ENCODE measurements at regions not wholly inside any gene's neighbourhood (a gene's known extent, or its start where the extent isn't known, plus 50 kb on each side); places are given as distances from the start of the nearest gene placed in this dataset.
"Not testable (repeated sequence)": the region's sequence is repeated elsewhere in the genome, so short reads cannot be mapped to it uniquely, and the experiment has no call there.

DNA sequence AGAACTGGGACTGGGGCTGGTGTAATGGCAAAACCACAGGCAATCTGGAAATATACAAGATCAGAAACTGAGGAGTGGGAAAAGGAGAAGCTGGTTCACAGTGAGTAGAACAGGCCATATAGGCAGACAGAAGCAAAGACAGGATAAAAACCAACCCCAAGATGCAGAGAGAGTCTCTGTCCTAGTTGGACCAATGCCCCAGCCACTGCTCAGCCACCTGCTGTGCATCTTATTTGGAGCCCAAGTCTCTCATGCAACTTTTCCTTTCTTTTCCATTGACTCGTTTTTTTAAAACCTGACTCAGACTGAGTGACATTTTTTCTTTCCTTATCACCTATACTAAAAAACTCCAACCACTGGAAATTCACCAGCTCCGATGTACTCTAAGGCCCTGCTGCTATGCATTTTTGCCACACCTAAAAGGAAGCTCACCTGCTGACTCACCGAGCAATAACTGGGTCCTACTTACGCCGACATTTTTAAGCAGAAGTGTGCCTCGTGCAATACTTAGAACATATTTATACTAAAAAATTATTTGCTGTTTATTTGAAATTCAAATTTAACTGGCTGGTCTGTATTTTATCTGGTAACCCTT, 100.8 kb upstream of the XYLT1 start:
- no peak for DNase-seq

DNA sequence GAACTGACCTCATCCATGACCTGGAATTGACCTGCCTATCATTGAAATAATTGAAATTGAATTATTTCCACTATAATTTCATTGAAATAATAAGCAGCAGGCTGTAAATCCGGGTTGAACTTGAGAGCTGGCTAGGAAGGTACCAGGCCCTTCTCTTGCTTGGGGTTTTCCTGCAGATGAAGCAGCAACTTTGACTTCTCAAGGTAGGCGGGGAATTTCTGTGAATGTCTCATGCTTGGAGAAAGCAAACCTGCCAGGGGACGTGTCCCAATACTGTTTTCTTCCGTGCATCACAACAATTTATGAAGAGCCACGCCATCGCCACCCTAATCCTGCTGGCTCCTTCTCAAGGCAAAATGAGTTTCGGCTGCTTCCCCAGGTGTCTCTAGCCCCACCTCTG, 97.5 kb upstream of the XYLT1 start:
- DNase-seq = no peak

DNA sequence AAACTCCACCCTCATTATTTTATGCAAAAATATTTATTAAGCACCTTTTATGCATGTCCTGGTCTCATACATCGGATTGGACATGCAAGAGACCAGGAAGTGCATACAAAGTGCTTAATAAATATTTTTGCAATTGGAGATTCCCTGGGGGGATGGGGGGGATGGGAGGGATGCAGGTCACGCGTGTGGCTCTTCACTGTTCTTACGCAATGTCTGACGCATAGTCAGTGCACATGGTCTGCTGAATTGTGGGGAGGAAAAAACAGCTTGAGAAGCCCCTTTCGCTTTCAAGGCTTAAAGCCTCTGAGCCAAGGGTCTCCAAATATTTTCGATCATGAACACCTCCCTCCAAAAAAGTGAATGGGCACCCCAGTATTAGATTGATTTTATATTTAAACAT, 96.7 kb upstream of the XYLT1 start:
- DNase-seq = no peak

DNA sequence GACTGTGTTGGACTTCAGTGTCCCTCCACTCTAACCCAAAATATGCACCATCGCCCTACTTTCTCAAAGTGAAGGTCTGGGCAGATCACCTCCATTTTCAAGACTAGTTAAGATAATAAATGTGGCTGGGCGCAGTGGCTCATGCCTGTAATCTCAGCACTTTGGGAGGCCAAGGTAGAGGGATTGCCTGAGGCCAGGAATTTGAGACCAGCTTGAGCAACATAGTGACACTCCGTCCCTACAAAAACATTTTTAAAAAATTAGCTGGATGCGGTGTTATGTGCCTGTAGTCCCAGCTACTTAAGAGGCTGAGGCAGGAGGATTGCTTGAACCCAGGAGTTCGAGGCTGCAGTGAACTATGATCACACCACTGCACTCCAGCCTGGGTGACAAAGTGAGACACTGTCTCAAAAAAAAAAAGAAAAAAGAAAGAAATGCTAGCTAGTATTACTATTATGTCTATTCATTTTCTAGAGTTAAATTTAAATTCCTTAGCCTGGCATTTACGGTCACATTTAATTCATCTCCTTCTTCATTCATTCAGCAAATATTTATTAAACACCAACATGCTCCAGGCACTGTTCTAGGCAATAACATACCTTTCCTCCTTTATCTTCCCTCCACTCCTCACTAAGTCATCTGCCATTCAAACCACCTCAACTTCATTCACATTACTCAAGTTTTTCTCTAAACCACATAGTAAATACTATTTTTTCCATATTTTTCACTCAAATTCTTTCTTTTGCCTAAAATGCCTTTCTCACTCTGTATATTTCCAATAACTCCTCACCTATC, 96.1 kb upstream of the XYLT1 start:
- DNase-seq = no peak

DNA sequence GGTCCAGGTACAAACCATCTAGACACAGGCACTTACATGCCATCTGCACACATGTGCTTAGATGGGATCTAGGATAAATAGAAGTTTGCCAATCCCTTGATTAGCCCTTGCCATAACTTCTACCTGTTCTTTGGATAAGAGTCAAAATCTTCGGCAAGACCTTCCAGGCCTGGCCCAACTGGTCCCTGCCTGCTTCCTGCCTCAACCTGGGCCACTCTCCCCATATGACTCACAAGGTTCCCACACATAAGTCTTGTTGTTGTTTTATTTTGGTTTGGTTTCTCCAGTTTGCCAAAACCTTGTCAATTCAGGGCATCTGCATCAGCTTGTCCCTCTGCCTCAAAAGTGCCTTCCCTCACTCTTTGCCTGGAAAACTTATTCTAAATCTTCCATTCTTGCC, 95.3 kb upstream of the XYLT1 start:
- DNase-seq = no peak

DNA sequence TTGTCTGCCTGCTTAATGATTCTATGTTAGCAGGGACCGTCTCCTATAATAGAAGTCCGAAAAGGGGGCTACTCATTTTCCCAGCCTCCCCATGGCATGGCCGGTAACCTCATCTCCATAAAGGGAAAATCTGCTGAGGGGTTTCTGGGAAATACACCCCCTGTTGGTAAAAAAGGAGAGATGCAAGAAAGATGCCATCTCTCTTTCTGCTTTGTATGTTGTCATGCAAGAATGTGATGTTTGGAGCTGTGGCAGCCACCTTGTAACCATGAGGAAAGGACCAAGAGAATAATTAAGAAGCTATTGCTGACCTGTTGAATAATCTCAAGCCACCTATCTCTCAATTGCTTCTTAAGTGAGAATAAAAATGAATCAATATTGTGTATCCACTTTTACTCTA, 94.8 kb upstream of the XYLT1 start:
- no peak for DNase-seq

DNA sequence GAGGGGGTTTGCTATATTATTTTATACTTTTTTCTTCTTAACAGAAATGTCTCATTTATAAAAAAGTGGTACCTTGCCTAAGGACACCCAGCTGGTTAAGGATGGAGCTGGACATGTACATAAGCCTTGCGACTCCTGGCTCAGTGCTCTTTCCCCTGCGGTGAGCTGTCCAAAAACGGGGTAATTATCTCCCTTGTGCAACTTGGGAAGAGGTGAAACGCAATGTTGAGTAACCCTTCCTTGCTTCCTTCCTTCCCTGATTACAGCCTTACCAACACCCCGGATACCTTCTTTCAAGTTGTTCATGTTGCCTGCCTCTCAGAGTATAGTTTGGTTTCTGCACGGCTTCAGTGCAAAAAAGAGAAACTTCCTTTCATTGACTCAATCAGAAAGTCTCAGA, 94.1 kb upstream of the XYLT1 start:
- DNase-seq = no peak

DNA sequence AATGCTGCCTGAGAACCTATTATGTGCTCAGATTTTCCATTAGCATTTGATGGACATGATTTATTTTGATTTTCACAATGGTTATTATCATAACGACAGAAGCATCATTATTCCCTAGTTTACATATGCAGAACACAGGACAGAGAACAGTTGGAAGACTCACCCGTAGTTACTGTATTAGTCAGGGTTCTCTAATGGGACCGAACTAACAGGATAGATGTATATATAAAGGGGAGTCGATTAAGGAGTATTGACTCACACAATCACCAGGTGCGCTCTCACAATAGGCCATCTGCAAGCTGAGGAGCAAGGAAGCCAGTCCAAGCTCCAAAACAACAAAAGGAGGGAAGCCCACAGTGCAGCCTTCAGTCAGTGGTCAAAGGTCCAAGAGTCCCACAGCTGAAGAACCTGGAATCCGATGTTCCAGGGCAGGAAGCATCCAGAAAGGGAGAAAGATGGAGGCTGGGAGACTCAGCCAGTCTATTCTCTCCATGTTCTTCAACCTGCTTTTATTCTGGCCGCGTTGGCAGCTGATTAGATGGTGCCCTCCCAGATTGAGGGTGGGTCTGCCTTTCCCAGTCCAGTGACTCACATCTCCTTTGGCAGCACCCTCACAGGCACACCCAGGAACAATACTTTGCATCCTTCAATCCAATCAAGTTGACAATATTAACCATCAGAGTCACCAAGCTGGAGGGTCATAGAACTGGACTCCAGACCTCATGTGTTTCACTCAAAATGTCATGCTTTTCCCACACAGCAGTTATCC, 92.7 kb upstream of the XYLT1 start:
- DNase-seq = no peak

DNA sequence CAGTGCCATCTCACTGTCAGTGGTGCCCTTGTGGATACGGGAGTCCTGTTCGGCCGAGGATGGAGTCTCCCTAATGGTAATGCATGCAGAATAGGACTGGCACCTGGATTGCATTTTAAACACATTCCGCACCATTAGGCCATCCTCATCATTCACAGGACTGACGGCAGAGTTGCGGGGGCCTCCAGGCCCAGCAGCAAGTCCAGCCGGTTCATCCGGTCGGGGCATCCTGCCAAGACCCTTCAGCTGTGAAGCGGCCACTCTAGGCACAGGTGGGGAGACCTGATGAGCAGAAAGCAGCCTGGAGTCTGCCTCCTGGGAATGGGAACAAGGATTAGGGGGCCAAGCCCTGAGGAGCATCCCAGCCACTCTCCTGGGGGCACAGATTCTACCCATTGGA, 90.3 kb upstream of the XYLT1 start:
- no peak for DNase-seq

DNA sequence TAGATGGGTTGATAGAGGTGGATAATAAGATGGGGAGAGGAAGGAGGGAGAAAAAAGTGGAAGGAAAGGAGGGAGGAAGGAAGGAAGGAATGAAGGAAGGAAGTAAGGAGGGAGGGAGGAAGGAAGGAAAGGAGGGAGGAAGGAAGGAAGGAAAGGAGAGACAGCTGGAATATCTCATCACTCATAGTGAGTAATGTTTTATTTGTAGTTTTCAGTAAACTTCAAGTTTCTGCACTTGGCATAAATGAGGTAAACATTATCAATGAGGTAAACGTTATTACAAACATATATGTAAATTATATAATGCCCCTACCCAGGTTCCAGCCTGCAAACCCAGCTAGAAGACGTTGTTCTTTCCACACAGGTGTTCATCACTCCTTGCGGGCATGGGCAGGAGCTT, 89.8 kb upstream of the XYLT1 start:
- no peak for DNase-seq

DNA sequence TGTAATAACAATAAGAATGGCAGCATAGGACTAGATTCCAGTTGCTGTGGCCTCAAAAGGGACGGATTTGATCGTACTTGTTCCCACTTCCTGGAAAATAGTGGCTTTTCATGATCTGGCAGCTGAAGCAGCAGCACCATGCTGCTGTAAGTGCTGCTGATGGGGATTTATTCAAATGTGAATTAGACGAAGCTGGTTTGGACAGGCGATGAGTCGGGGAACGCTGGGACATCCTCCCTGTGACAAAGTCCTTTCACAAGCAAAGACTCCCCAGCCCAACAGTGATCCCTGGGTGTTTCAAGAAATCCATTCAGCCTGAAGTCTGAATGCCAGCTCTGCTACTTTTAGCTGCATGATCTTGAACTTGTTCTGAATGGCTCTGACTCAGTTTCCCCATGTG, 88.6 kb upstream of the XYLT1 start:
- DNase-seq = no peak

DNA sequence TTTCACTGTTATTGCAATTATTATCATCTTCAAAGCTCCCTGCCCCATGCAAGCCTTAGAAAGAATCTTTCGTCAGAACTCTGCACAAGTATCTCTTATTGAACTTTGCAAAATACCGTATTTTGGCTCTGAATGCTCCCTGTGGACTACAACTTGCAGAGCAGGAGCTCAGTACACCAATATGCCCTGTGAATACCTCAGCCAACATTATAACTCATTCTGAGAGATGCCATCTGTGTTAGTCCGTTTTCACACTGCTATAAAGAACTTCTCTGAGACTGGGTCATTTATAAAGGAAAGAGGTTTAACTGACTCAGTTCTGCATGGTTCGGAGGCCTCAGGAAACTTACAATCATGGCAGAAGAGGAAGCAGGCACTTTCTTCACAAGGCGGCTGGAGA, 87.2 kb upstream of the XYLT1 start:
- no peak for DNase-seq

DNA sequence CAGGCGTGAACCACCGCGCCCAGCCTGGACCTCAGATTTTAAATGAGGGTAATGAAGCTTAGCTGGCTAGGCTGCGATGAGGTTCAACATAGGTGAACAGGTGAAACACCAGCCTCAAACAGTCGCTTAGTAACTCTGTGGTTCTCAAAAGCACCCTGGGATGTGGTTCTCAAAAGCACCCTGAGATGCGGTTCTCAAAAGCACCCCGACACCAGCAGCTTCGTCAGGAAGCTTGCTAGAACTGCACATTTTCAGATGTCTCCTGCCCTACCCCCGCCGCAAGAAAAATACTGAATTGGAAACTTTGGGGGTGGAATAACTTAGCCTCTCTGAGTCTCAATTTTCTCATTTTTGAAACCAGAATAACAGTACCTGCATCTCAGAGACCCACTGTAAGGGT, 86.7 kb upstream of the XYLT1 start:
- DNase-seq = no peak

DNA sequence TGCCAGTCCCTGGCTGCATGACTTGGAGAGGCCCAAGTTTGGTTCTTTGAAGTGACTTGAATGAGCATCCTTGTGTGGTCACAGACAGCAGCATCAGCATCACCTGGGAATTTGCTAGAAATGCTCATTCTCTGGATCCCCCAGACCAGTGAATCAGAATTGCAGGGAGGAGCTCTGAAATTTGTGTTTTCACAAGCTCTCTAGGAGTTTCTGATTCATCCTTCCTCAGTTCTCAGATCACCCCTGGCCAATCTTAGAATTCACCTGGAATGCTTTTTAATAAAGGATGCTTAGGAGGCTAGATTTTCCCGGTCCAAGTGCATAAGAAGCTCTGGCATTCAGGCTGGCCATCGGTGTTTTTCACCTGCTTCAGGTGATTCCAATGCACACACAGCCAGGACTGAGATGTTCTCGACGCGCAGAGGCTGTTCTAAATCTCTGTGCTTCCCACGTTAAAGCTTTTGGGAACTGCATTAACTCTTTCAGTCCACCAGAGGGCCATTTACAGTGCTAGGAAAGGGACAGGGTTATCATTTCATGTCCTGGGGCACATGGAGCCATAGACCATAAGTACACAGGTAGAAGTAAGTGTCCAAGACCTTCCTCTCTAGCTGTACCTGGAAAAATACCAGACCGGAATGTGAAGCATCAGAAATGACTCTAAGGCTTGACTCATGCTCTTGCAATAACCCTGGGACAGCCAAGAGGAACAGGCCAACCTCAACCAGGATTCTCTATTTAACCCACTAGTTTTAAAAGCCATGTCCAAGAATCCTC, 85.7 kb upstream of the XYLT1 start:
- DNase-seq = peak; percentile 62

DNA sequence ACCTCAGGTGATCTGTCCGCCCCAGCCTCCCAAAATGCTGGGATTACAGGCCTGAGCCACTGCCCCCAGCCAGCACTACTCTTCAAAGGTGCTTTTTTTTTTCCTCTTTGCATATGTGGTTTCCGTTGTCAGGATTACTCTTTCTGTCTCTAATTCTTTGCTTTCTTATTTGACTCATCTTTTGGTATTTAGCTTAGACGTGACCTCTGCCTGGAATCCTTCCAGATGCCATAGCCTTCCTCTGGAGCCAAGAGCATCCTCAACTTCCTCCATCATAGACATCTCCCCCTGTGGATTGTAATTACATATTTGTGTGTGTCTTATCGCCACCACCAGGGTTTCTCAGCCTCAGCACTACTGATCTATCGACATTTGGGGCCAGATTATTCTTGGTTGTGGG, 84.4 kb upstream of the XYLT1 start:
- DNase-seq = no peak

DNA sequence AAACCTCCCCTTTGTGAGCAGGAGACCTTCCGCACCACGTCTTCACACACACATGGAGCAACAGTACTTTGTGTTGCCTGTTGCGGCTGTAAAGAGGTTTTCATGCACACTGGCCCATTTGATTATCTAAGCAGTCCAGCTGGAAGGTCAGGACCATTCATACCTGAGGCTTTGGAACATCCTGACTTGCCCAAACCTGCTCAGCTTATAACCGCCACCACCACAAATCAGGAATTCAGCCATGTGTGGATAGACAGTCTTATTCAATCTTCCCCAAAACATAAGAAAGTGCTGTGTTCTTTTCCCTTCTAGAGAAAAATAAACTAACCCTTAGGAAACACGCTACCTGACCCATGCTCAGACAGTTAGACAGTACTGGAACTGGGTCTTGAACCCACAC, 81.6 kb upstream of the XYLT1 start:
- DNase-seq = no peak

DNA sequence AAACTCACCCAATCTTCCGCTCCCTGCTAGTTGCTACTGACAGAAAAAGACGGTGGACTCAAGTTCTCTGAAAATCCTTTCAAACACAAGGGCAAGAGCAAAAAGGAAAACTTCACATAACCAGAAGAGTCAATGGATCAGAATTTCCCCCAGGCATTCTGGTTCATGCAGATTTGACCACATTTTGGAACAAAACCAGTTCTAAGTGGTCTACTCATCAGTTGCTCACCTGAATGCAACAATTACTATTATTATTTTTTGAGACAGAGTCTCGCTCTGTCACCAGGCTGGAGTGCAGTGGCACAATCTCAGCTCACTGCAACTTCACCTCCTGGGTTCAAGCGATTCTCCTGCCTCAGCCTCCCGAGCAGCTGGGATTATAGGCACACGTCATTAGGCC, 80.9 kb upstream of the XYLT1 start:
- not testable (repeated sequence) for DNase-seq

DNA sequence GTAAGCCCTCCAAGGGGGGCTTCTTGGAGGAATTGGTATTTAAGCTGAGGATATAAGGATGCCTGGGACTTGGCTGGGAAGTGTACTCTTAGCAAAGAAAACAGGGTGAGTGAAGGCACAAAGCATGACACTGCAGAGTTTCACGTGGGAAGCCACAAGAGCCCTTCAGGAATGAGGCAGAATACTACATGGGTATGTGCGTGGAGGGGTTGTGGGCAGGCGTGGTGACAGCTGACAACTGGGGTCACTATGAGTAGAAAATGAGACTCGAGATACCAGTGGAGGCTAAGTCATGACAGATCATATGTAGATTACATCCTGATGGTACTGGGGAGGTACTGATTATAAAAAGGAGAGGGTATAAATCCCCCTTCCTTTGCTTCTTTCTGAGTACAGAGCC, 78.1 kb upstream of the XYLT1 start:
- DNase-seq = no peak

DNA sequence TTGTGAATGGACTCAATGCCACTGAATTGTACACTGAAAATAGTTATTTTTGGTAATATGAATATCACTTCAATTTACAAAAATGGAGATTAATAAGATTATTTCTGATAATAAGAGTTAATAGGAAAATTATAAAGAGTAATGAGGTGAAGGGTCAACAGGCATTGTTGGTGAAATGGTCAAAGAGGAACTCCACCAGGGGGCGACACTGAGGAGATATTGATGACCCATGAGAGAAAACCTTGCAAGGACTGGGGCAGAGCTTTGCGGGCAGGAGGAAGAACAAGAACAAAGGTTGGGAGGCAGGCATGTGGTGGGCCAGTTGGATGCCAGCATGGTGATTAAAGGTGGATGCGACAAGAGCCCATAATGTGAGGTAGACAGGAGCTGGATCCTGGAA, 74.0 kb upstream of the XYLT1 start:
- DNase-seq = peak; percentile 55

DNA sequence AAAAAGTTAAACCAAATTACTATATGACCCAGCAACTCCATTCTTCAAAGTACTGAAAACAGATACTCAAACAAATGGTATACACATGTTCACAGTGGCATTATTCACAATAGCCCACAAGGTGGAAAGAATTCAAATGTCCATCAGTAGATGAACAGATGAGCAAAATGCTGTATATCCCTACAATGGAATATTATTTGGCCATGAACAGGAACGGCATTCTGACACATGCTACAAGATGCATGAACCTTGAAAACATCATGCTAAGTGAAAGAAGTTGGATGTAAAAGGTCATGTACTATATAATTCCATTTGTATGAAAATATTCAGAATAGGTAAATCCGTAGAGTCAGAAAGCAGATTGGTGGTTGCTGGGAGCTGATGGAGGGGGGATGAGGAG, 73.5 kb upstream of the XYLT1 start:
- no peak for DNase-seq

DNA sequence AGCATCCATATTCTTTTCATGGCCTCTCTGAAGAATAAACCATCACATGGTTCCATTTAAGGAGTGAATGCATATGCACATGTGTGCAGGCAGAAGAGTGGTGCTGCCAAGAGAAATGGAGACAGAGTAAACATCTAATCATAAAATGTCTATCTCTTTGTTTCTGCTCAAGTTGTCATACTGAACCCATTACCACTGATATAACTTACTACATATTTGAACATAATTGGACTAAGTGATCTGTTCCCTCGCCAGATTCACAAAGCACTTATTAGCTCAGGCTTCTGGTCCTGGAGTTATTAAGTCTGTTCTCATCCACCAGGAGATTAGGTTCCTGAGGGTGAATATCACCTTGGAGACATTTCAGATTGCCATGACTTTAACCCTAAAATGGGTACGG, 72.3 kb upstream of the XYLT1 start:
- DNase-seq = no peak

DNA sequence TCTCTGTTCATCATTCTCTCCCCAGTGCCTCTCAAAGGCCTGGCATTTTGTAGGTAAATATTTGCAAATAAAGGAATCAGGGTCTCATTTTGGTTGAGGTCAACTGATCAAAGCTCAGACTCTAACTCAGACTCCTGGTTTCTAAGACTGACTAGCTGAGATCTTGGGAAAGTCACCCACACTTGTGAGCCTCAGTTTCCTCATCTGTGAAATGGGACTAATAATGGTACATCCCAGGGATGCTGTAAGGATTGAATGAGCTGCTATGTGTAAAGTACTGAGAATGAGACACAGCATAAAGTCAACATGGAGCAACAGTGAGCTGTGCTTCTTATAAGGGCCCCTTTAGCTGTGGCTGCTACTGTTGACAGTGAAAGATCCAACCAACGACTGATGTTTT, 70.6 kb upstream of the XYLT1 start:
- no peak for DNase-seq

DNA sequence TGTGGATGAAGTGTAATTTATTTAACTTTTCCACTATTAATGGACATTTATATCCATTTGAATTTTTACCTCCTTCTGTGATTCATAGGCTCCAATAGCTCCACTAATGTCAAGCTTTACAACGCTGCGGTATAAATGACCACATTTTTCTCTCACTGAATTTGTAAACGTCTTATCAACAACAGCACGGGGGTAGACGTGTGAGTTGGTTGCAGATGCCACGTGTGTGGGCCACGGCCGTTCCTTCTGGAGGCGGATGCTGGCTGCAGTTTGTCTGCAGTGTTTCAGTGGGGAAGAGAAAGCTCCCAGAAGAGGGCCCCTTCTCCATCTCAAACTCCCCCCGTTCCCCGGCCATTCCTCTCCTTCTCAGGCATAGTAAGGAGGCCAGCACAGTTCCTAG, 68.2 kb upstream of the XYLT1 start:
- DNase-seq = no peak
